Astrocyte of the cerebellum (primary cell): ENCODE measurements at regions not wholly inside any gene's neighbourhood (a gene's known extent, or its start where the extent isn't known, plus 50 kb on each side); places are given as distances from the start of the nearest gene placed in this dataset.

Experiments used
- DNase-seq: peaks from one replicate; pipeline ENCODE4 v3.0.0-alpha.2; 2011; ENCODE audit warnings: low read depth
- H3K4me3 ChIP-seq: 2 replicates; pipeline ENCODE4 v1.5.1; 2011; ENCODE audit warnings: mild to moderate bottlenecking, low read depth, low read length, moderate library complexity
- in situ Hi-C: cut with HindIII; loops from 2 replicates; pipeline ENCODE4 v1.10.0; 2017; ENCODE audit warnings: low sequenced_read_pairs
- TF ChIP-seq, protein P1 (sequence below): IDR thresholded peaks from 2 replicates; pipeline ENCODE4 v1.5.1; 2012; ENCODE audit warnings: low read length, low read depth, moderate library complexity, mild to moderate bottlenecking; ENCODE audit errors: missing control alignments

DNA sequence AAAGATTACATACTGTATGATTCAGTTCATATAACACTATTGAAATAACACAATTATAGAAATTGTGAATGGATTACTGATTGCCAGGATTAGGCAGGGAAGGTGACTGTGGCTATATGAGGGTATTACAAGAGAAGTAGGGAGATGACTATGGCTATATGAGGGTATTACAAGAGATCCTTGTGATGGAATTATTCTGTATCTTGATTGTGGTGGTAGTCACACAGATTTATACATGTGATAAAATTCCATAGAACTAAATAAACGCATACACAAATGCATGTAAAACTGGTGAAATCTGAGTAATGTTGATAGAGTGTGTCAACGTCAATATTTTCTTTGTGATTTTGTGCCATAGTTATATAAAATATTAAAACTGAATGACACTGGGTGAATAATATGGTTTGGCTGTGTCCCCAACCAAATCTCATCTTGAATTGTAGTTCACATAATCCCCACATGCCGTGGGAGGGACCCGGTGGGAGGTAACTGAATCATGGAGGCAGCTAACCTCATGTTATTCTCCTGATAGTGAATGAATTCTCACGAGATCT is 615.6 kb upstream of the PKN2 start:
- no peak overlapping the region for H3K4me3 ChIP-seq
- in situ Hi-C loops, result no loop called here
- DNase-seq, result no peak

DNA sequence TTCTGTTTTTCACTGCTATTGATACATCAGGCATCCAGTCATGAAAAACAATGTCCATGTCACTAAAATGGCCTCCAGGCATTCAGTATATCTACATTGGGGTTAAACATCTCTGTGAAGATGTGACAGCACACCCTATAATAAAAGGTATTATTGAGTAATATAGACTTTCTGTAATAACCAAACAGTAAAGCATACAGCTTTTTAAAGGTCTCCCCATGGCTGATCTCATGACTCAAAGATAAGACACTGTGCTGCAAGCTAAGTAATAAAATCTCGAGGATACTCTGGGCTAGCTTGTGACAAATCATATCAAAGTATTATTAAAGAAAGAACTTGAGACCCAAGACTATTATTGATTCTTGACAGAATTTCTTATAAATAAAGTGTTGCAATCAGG is 613.1 kb upstream of the PKN2 start:
- no peak overlapping the region for H3K4me3 ChIP-seq
- TF ChIP-seq, protein P1, sequence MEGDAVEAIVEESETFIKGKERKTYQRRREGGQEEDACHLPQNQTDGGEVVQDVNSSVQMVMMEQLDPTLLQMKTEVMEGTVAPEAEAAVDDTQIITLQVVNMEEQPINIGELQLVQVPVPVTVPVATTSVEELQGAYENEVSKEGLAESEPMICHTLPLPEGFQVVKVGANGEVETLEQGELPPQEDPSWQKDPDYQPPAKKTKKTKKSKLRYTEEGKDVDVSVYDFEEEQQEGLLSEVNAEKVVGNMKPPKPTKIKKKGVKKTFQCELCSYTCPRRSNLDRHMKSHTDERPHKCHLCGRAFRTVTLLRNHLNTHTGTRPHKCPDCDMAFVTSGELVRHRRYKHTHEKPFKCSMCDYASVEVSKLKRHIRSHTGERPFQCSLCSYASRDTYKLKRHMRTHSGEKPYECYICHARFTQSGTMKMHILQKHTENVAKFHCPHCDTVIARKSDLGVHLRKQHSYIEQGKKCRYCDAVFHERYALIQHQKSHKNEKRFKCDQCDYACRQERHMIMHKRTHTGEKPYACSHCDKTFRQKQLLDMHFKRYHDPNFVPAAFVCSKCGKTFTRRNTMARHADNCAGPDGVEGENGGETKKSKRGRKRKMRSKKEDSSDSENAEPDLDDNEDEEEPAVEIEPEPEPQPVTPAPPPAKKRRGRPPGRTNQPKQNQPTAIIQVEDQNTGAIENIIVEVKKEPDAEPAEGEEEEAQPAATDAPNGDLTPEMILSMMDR, result no peak
- DNase-seq, result no peak
- in situ Hi-C loops, result no loop called here

More for the DNA sequence above, 615.6 kb upstream of the PKN2 start:
- TF ChIP-seq, protein P1, result no peak

DNA sequence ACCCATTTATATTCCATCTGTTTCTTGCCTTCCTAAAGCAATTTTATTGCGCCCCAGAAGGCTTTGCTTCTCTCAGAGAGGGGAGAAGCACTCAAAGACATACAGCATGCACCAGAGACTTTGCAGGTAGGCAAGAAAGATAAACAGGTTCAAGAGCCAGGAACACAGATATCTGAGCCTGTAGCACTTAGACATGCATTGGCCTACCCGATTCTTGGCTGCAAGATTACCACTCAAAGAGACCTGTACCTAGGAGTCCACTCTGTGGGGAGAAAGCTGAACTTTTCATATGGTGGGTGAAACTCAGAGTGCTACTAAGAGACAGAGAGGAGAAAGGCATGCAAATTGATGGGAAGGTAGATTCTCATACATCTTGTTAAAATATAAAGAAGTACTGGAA is 609.4 kb upstream of the PKN2 start:
- DNase-seq, result no peak
- TF ChIP-seq, protein P1, result no peak
- in situ Hi-C loops, result no loop called here
- no peak overlapping the region for H3K4me3 ChIP-seq

DNA sequence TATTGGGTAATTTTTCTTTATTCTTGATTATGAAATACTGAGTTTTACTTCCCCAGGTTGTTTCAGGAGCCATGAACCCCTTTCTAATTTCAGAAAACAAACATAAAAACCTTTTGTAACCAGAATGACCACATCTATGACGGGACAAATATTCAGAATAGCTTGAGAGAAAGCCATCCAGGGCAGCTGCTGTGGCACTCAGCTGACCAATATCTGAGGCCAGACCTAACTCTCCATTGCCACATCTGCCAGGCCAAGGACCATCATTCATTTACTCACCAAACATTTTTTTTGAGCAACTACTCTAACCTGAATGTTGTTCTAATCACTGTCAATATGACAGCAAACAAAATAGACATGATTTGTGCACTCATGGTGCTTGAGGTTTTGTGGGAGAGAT is 608.3 kb upstream of the PKN2 start:
- TF ChIP-seq, protein P1, result no peak
- no peak overlapping the region for H3K4me3 ChIP-seq
- no peak for DNase-seq
- in situ Hi-C loops, result no loop called here

DNA sequence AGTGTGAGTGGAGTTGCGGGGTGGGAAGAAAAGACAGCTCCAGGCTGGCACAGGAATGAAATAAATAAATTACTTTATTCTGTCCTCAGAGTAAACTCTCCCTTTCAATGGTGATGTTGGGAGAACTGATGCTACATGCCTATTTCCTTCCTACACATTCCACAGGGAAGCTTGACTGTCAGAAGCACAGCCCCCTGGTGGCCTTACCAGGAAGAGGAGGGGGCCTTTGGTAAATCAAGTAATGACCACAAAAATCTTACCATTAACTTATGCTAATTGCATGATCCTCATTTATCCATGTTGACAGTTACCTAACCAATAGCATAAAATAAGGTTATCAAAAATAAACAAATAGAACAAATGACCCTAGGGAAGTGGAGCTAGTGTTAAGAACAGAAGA is 605.0 kb upstream of the PKN2 start:
- TF ChIP-seq, protein P1, result peak; percentile 60
- no peak for DNase-seq
- in situ Hi-C loops, result no loop called here
- H3K4me3 ChIP-seq, result no peak overlapping the region

DNA sequence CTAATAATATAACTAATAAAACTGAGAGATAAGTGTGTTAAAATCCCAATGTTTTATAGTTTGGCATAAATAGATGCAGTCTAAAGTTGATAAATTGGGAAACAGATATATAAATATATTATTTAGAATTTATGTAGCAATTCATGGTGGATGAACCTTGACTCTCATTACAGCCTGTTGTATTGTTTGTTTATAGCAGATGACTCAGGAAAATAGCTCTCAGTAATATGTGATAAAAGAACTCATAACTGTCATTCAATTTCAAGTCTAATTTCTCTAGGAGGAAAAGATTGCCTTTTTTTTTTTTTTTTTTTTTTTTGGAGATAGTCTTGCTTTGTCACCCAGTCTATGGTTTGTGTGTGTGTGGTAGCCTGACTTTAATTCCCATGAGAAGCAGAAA is 603.2 kb upstream of the PKN2 start:
- DNase-seq, result no peak
- in situ Hi-C loops, result no loop called here
- TF ChIP-seq, protein P1, result no peak
- no peak overlapping the region for H3K4me3 ChIP-seq

DNA sequence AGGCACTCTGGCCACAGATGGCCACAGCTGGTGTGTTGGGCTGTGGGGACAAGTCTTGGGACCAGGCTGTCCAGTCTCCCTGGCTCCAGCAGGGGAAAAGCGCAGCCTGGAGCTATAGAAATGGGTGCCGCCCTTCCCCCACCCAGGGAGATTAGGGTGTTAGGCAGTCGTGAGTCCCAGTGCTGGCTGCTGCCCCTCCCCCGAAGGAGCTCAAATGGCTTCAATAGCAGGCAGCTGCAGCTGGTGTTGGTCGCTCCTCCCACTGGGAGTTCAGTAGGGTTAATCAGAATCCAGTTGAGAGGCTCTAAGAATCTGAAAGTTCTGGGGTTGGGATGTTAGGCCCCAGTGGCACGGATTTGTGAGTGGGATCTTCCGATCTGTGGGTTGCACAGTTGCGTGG is 595.6 kb upstream of the PKN2 start:
- H3K4me3 ChIP-seq, result no peak overlapping the region
- TF ChIP-seq, protein P1, result no peak
- DNase-seq, result no peak
- in situ Hi-C loops, result no loop called here
